GM18499 (cell line): ENCODE measurements at regions not wholly inside any gene's neighbourhood (a gene's known extent, or its start where the extent isn't known, plus 50 kb on each side); places are given as distances from the start of the nearest gene placed in this dataset.

Source experiments
- ATAC-seq: cut with Tn5 transposase; IDR thresholded peaks from one replicate; pipeline ENCODE4 v1.9.1; 2021; ENCODE audit warnings: moderate number of reproducible peaks; ENCODE audit not compliant: insufficient read depth, unreplicated experiment

- ATAC-seq = no peak
Measured at GRCh38 chr6:63521475-63522210, 50.6 kb upstream of the LOC128125822 start.
